ENCODE measurements at regions not wholly inside any gene's neighbourhood (a gene's known extent, or its start where the extent isn't known, plus 50 kb on each side); places are given as distances from the start of the nearest gene placed in this dataset.

DNA sequence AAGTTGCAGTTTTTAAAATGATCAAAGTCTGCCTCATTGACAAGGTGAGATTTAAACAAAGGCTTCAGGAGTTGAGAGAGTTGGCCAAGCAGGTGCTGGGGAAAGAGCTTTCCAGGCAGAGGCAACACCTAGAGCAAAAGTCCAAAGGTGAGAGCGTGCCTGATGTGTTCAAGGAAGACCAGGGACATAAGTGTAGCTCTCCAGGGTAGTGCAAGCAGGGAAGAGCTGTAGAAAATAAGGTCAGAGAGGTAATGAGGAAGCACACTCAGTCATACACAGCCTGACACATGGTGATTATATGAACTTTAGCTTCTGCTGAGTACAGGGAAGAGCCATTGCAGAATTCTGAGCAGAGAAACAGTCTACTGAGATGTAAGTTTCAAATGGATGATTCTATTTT lies 265.0 kb upstream of the NWD2 start:
- no peak overlapping the region for H3K4me3 ChIP-seq
- 52 to 68% (median 62%) methylated on average over 1 of the region's 1 CpG for WGBS, 5 donors
- H3K27ac ChIP-seq, result no peak overlapping the region
- H3K9me3 ChIP-seq, result no peaks in the 10 kb centered on the region
- H3K36me3 ChIP-seq, result no peaks in the 10 kb centered on the region
- TF ChIP-seq POLR2A (IDR thresholded peaks at IDR 0.05) (no peak), POLR2AphosphoS5 (IDR thresholded peaks at IDR 0.05) (no peak)
- TF ChIP-seq, protein P1, sequence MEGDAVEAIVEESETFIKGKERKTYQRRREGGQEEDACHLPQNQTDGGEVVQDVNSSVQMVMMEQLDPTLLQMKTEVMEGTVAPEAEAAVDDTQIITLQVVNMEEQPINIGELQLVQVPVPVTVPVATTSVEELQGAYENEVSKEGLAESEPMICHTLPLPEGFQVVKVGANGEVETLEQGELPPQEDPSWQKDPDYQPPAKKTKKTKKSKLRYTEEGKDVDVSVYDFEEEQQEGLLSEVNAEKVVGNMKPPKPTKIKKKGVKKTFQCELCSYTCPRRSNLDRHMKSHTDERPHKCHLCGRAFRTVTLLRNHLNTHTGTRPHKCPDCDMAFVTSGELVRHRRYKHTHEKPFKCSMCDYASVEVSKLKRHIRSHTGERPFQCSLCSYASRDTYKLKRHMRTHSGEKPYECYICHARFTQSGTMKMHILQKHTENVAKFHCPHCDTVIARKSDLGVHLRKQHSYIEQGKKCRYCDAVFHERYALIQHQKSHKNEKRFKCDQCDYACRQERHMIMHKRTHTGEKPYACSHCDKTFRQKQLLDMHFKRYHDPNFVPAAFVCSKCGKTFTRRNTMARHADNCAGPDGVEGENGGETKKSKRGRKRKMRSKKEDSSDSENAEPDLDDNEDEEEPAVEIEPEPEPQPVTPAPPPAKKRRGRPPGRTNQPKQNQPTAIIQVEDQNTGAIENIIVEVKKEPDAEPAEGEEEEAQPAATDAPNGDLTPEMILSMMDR (IDR thresholded peaks at IDR 0.05 in 8 of 11, conservative IDR thresholded peaks at IDR 0.05 in 3 of 11), result no peak
- no peak for DNase-seq
- no peaks in the 10 kb centered on the region for H3K27me3 ChIP-seq (replicated peaks in 1 of 7)
- no peaks in the 10 kb centered on the region for H3K4me1 ChIP-seq
- intact Hi-C loops (cut with DNase I; ENCODE audit: low total_unique reads), result no loop called here

DNA sequence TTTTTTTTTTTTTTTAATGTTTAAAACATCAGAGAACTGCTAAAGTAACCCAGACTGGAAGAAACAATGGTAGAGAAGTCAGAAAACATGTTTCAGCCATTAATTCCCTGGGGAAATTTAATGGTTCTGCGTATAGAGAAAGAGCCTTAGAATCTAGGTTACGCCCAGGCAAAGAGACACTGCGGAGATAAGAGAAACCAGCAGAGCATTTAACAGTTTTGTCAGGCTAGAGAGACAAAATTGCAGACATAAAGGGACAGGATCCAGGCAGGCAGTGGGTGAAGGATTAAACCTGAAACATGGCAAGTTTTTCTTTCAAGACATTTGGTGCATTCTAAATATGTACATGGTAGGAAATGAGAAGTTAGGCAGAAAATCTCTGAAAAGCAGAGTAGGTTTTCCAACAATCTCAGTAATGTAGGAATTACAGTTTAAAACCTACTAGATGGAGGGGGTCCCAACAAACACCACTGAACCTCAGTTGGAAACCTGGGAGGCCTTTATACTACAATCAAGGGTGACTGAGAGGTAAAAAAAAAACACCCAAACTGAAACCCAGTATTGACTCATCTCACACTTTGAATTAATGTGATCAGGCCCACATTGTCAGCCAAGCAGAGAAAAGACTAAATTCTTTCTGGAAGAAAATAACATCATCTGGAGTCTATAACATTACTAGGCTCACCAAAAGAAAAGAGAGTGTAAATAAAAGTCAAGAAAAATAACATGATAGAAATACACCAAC lies 254.2 kb upstream of the NWD2 start:
- 71 to 92% (median 83%) methylated on average over 3 of the region's 3 CpGs for WGBS, 5 donors

DNA sequence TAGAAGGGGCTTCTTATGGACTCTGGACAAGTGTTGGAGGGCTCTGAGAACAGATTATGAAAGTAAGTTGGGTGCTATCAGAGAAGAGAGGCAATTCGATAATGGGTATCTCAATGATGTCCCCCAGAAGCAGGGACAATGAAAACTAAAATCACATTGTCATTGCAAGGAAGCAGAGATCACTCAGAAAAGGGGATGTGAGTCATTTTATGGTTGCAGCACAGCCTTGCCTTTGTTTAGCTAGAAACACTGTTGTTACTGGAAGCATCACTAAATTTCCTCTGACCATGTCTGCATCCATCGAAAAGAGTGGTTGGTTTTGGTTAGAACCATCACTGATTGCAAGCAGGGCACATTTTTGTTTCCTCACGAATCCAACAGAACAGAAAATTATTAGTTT lies 246.8 kb upstream of the NWD2 start:
- Histone ChIP-seq H3K36me3 (no peaks in the 10 kb centered on the region), H3K4me1 (no peaks in the 10 kb centered on the region), H3K27me3 (replicated peaks in 1 of 7) (no peaks in the 10 kb centered on the region), H3K9me3 (no peaks in the 10 kb centered on the region), H3K4me3 (no peak overlapping the region), H3K27ac (no peak overlapping the region)
- intact Hi-C loops (cut with DNase I; ENCODE audit: low total_unique reads), result no loop called here
- no peak for DNase-seq
- WGBS, 5 donors, result 71 to 86% (median 76%) methylated on average over 3 of the region's 3 CpGs
- TF ChIP-seq, protein P1 (IDR thresholded peaks at IDR 0.05 in 8 of 11, conservative IDR thresholded peaks at IDR 0.05 in 3 of 11), result no peak
- TF ChIP-seq POLR2A (IDR thresholded peaks at IDR 0.05) (no peak), POLR2AphosphoS5 (IDR thresholded peaks at IDR 0.05) (no peak)

More for the DNA sequence above, 254.2 kb upstream of the NWD2 start:
- Histone ChIP-seq H3K27ac (no peak overlapping the region), H3K36me3 (no peaks in the 10 kb centered on the region), H3K4me1 (no peaks in the 10 kb centered on the region), H3K4me3 (no peak overlapping the region), H3K9me3 (peaks cover 0 to 10% (median 0%) of the 10 kb centered on the region in 8 donors), H3K27me3 (replicated peaks in 1 of 7) (no peaks in the 10 kb centered on the region)
- DNase-seq, result no peak
- TF ChIP-seq POLR2A (IDR thresholded peaks at IDR 0.05) (no peak), POLR2AphosphoS5 (IDR thresholded peaks at IDR 0.05) (no peak)
- TF ChIP-seq, protein P1 (IDR thresholded peaks at IDR 0.05 in 8 of 11, conservative IDR thresholded peaks at IDR 0.05 in 3 of 11), result no peak
- intact Hi-C loops (cut with DNase I; ENCODE audit: low total_unique reads), result no loop called here

DNA sequence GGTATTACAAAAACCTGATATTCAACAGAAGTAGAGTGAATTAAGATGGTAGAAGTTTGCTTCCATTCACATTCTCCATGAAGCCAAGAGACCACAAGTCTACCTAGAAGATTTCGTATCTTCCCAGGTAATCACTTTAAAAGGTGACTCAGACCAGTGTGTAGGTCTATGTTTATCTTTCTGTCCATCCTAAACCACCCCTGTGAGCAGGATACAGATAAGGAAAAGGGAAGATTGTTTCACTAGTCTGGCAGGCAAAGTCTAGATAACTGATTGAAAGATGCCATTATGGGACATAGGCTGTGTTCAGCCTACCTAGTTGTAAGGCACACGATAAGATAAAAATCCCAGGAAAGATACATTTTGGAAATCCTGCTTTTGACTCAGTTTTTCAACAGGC lies 244.3 kb upstream of the NWD2 start:
- intact Hi-C loops (cut with DNase I; ENCODE audit: low total_unique reads), result no loop called here
- H3K4me3 ChIP-seq, result no peak overlapping the region

More for the DNA sequence above, 244.3 kb upstream of the NWD2 start:
- H3K9me3 ChIP-seq, result peaks cover 0 to 1% (median 0%) of the 10 kb centered on the region in 8 donors
- 72 to 94% (median 88%) methylated on average over 2 of the region's 2 CpGs for WGBS, 5 donors
- DNase-seq, result no peak
- no peaks in the 10 kb centered on the region for H3K4me1 ChIP-seq
- H3K27me3 ChIP-seq (replicated peaks in 1 of 7), result no peaks in the 10 kb centered on the region
- TF ChIP-seq POLR2A (IDR thresholded peaks at IDR 0.05), result no peak
- TF ChIP-seq, protein P1 (IDR thresholded peaks at IDR 0.05 in 8 of 11, conservative IDR thresholded peaks at IDR 0.05 in 3 of 11), result no peak
- no peaks in the 10 kb centered on the region for H3K36me3 ChIP-seq
- no peak overlapping the region for H3K27ac ChIP-seq
